ENCODE measurements at regions not wholly inside any gene's neighbourhood (a gene's known extent, or its start where the extent isn't known, plus 50 kb on each side); places are given as distances from the start of the nearest gene placed in this dataset.
"Not testable (repeated sequence)": the region's sequence is repeated elsewhere in the genome, so short reads cannot be mapped to it uniquely, and the experiment has no call there.

GRCh38 chr12:74031045-74031444 is 506.6 kb upstream of the ATXN7L3B start:
- Histone ChIP-seq H3K27ac (no peak overlapping the region), H3K4me3 (no peak overlapping the region), H3K4me2 (no peak overlapping the region), H3K4me1 (no peaks in the 10 kb centered on the region), H3K9me3 (no peaks in the 10 kb centered on the region)
- ATAC-seq: no peak
- 42% methylated on average over 2 of the region's 2 CpGs for WGBS (ENCODE audit: missing lambda C conversion rate)
- TF ChIP-seq MYC (IDR thresholded peaks at IDR 0.05; ENCODE audit: borderline replicate concordance, low read length) (no peak), NPAS2 (CRISPR knock-in tag; IDR thresholded peaks at IDR 0.05; ENCODE audit: borderline replicate concordance) (no peak), NFE2L2 (conservative IDR thresholded peaks at IDR 0.05; ENCODE audit: low read length) (no peak), ZC3H11A (IDR thresholded peaks at IDR 0.05) (no peak), ESRRA (IDR thresholded peaks at IDR 0.05; ENCODE audit: borderline replicate concordance, low read length) (no peak), RAD21 (conservative IDR thresholded peaks at IDR 0.05 in 1 of 2, IDR thresholded peaks at IDR 0.05 in 1 of 2) (no peak), KDM1A (IDR thresholded peaks at IDR 0.05; ENCODE audit: low read depth) (no peak), HES2 (IDR thresholded peaks at IDR 0.05) (no peak), NR3C1 (IDR thresholded peaks at IDR 0.05) (no peak), CBX2 (IDR thresholded peaks at IDR 0.05; ENCODE audit: borderline replicate concordance, low read depth) (no peak), SMC3 (IDR thresholded peaks at IDR 0.05) (no peak), CHD4 (IDR thresholded peaks at IDR 0.05; ENCODE audit: borderline replicate concordance) (no peak), FOSL2 (IDR thresholded peaks at IDR 0.05) (no peak), FOSL2 (CRISPR knock-in tag; IDR thresholded peaks at IDR 0.05) (no peak), CBX8 (IDR thresholded peaks at IDR 0.05) (no peak), ATOH8 (CRISPR knock-in tag; IDR thresholded peaks at IDR 0.05; ENCODE audit: low read depth) (no peak)
- FAIRE-seq: no peak
- ChIA-PET CTCF (no interaction called here), POLR2A (no interaction called here)
- no peak for DNase-seq (ENCODE audit: low read depth in 1 of 2, low spot score in 1 of 2)

- ChIA-PET POLR2A (no interaction called here), CTCF (interaction anchor here (0.8 kb wide), 1 partner anchor 10 kb away, joined by 3 read pairs; no protein-coding TSS in a partner anchor)
- TF ChIP-seq MAZ (IDR thresholded peaks at IDR 0.05; ENCODE audit: borderline replicate concordance, low read depth, low read length) (no peak), EHF (CRISPR knock-in tag; IDR thresholded peaks at IDR 0.05) (no peak), MAFK (IDR thresholded peaks at IDR 0.05; ENCODE audit: partially characterized antibody) (no peak), CTCF (IDR thresholded peaks at IDR 0.05) (no peak), RARB (CRISPR knock-in tag; IDR thresholded peaks at IDR 0.05) (no peak), POLR2AphosphoS2 (conservative IDR thresholded peaks at IDR 0.05; ENCODE audit: low read length) (no peak), MAX (IDR thresholded peaks at IDR 0.05) (no peak), ZC3H11A (IDR thresholded peaks at IDR 0.05) (no peak), RAD21 (conservative IDR thresholded peaks at IDR 0.05 in 1 of 2, IDR thresholded peaks at IDR 0.05 in 1 of 2) (no peak), GATA3 (IDR thresholded peaks at IDR 0.05; ENCODE audit: borderline replicate concordance) (no peak), POLR2A (IDR thresholded peaks at IDR 0.05; ENCODE audit: low read length) (no peak), RCOR1 (IDR thresholded peaks at IDR 0.05; ENCODE audit: low read depth, low read length) (no peak), KDM5A (IDR thresholded peaks at IDR 0.05) (no peak), KDM1A (IDR thresholded peaks at IDR 0.05; ENCODE audit: low read depth) (no peak), HEYL (CRISPR knock-in tag; IDR thresholded peaks at IDR 0.05) (no peak), NFE2L2 (conservative IDR thresholded peaks at IDR 0.05; ENCODE audit: low read length) (no peak), NR3C1 (IDR thresholded peaks at IDR 0.05) (no peak), ZFP36 (IDR thresholded peaks at IDR 0.05; ENCODE audit: borderline replicate concordance, partially characterized antibody) (no peak), SMC3 (IDR thresholded peaks at IDR 0.05) (no peak)
- Histone ChIP-seq H3K4me1 (no peaks in the 10 kb centered on the region), H3K9me3 (0 out of 3 replicates have a peak, but pooled peaks cover 3% of the 10 kb centered on the region), H3K4me3 (no peak overlapping the region), H3K4me2 (no peak overlapping the region), H3K27ac (no peak overlapping the region)
- FAIRE-seq (no peak), DNase-seq (ENCODE audit: low read depth in 1 of 2, low spot score in 1 of 2) (no peak), ATAC-seq (no peak)
- 74% methylated on average over 3 of the region's 3 CpGs for WGBS (ENCODE audit: missing lambda C conversion rate)
These were observed 504.1 kb upstream of the ATXN7L3B start for GRCh38 chr12:74033531-74033930.

GRCh38 chr12:74039138-74039537 is 498.5 kb upstream of the ATXN7L3B start:
- Histone ChIP-seq H3K27ac (peak overlapping the region in 1 of 2 experiments; percentile 39; a peak in 1 of 6 replicates), H3K4me1 (peaks cover 21% of the 10 kb centered on the region)
- peak in 1 of 2 experiments; percentile 37 for DNase-seq (ENCODE audit: low read depth in 1 of 2, low spot score in 1 of 2)
- H3K4me2 ChIP-seq, ATAC-seq, POLR2A ChIA-PET, H3K4me3 ChIP-seq, CTCF ChIA-PET, H3K9me3 ChIP-seq, FAIRE-seq: not testable (repeated sequence)
- WGBS (ENCODE audit: missing lambda C conversion rate): 63% methylated on average over 2 of the region's 2 CpGs

Data from A549 (cell line).